Forelimb muscle (tissue), 1 donor: ENCODE measurements at regions not wholly inside any gene's neighbourhood (a gene's known extent, or its start where the extent isn't known, plus 50 kb on each side); places are given as distances from the start of the nearest gene placed in this dataset.
"Not testable (repeated sequence)": the region's sequence is repeated elsewhere in the genome, so short reads cannot be mapped to it uniquely, and the experiment has no call there.

Experiments
- DNase-seq: peaks from one replicate; pipeline ENCODE4 v3.0.0-alpha.2; 2013; ENCODE audit warnings: low read depth

- DNase-seq, result no peak
Measured at GRCh38 chr12:41680155-41680554, 464.5 kb downstream of the GXYLT1 start.

GRCh38 chr12:41663598-41664265 is 475.6 kb downstream of the PDZRN4 start:
- DNase-seq, result peak; percentile 38

GRCh38 chr12:41661141-41661765 is 473.1 kb downstream of the PDZRN4 start:
- no peak for DNase-seq

GRCh38 chr12:41656454-41656853 is 468.3 kb downstream of the PDZRN4 start:
- DNase-seq, result no peak

GRCh38 chr12:41653386-41654326 is 465.5 kb downstream of the PDZRN4 start:
- no peak for DNase-seq

- no peak for DNase-seq
Measured at GRCh38 chr12:41652981-41653380, 464.9 kb downstream of the PDZRN4 start.

GRCh38 chr12:41645624-41646023 is 457.5 kb downstream of the PDZRN4 start:
- no peak for DNase-seq

GRCh38 chr12:41642808-41643207 is 454.7 kb downstream of the PDZRN4 start:
- not testable (repeated sequence) for DNase-seq

- DNase-seq, result no peak
Measured at GRCh38 chr12:41636653-41637052, 448.5 kb downstream of the PDZRN4 start.

GRCh38 chr12:41635626-41636364 is 447.7 kb downstream of the PDZRN4 start:
- DNase-seq, result no peak

- no peak for DNase-seq
Measured at GRCh38 chr12:41634091-41634490, 446.0 kb downstream of the PDZRN4 start.

- no peak for DNase-seq
Measured at GRCh38 chr12:41629611-41630010, 441.5 kb downstream of the PDZRN4 start.

GRCh38 chr12:41627476-41627875 is 439.4 kb downstream of the PDZRN4 start:
- DNase-seq, result no peak

- DNase-seq, result no peak
Measured at GRCh38 chr12:41624571-41624970, 436.5 kb downstream of the PDZRN4 start.
